Activated CD4-positive, alpha-beta T cell treated with anti-CD3 and anti-CD28 coated beads, Interleukin-2, amount 10 ng/mL, durations not matched to agents 7 days and 5 days (primary cell): ENCODE measurements at regions not wholly inside any gene's neighbourhood (a gene's known extent, or its start where the extent isn't known, plus 50 kb on each side); places are given as distances from the start of the nearest gene placed in this dataset.

ENCODE experiments used
- CTCF ChIA-PET: fragments of 350-600 bp; sonication (Branson Sonifier 250); formaldehyde crosslinking; loops from one replicate; lab custom pipeline; 2021; ENCODE audit warnings: antibody characterized with exemption; lab: Charles Lee
- POLR2A ChIA-PET: fragments of 350-600 bp; sonication (Branson Sonifier 250); formaldehyde crosslinking; loops from one replicate; lab custom pipeline; 2021; ENCODE audit warnings: antibody characterized with exemption; lab: Charles Lee
- DNase-seq: peaks from one replicate; pipeline ENCODE4 v3.0.0-alpha.2; 2020
- H3K27ac Mint-ChIP-seq: one replicate; pipeline ENCODE4 v1.8.0; 2021; ENCODE audit warnings: mild to moderate bottlenecking, moderate library complexity, mixed read lengths
- H3K27me3 Mint-ChIP-seq: one replicate; pipeline ENCODE4 v1.8.0; 2021; ENCODE audit warnings: mixed read lengths
- H3K36me3 Mint-ChIP-seq: one replicate; pipeline ENCODE4 v1.8.0; 2021; ENCODE audit warnings: low read depth, mixed read lengths
- H3K4me1 Mint-ChIP-seq: one replicate; pipeline ENCODE4 v1.8.0; 2021; ENCODE audit warnings: mixed read lengths
- H3K4me3 Mint-ChIP-seq: one replicate; pipeline ENCODE4 v1.8.0; 2021; ENCODE audit warnings: mild to moderate bottlenecking, moderate library complexity, mixed read lengths
- H3K9me3 Mint-ChIP-seq: one replicate; pipeline ENCODE4 v1.8.0; 2021; ENCODE audit warnings: mixed read lengths

DNA sequence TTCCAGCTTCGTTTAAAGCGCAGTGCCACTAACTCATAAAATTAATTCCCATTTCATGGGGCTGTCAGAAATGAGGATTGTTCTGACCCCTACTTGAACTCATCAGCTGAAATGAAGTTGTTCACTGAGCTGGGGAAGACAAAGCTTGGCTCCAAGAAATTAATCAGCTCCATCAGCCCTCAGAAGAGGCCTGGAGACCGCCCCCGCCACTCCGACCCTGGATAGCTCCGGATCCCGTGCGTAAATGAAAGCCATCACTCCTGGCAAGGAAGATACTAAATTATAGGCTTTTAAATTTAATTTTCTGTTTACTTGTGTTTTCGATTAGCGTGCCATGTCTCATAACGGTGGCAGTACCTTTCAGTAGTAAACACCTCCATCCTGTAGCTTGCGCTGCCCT lies 142.8 kb upstream of the IRX2 start:
- Mint-ChIP-seq H3K4me3 (no peak overlapping the region), H3K4me1 (no peaks in the 10 kb centered on the region), H3K36me3 (no peaks in the 10 kb centered on the region), H3K27me3 (no peaks in the 10 kb centered on the region), H3K27ac (no peak overlapping the region), H3K9me3 (peaks cover 4% of the 10 kb centered on the region)
- CTCF ChIA-PET = no interaction called here
- POLR2A ChIA-PET = no interaction called here
- no peak for DNase-seq

DNA sequence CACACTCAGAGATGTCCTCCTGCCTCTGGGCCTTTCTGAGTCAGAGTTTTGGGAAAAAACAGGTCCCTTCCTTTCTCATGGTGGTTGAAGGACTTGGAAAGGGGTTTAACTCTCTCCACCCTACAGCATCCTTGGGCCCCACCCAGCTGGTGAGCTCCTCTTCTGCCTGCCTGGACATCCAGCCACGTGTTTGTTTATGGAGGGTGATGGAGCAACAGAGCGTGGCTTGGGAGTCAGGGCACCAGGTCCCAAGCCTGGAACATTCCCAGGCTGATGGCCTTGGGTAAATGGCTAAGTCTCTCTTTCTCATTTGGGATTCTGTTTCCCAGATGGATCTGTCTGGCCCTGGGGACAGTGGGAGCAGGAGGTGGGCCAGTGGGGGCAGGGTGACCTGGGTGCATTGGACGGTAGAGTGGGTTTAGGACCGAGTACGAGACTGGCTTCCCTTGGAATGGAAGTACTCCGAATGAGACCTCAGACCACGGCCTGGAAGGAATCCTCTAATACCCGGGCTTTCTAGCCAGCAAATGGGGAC lies 141.1 kb upstream of the IRX2 start:
- CTCF ChIA-PET = no interaction called here
- Mint-ChIP-seq H3K36me3 (no peaks in the 10 kb centered on the region), H3K4me1 (no peaks in the 10 kb centered on the region), H3K4me3 (no peak overlapping the region), H3K9me3 (peaks cover 4% of the 10 kb centered on the region), H3K27ac (no peak overlapping the region), H3K27me3 (no peaks in the 10 kb centered on the region)
- no peak for DNase-seq
- POLR2A ChIA-PET = no interaction called here

DNA sequence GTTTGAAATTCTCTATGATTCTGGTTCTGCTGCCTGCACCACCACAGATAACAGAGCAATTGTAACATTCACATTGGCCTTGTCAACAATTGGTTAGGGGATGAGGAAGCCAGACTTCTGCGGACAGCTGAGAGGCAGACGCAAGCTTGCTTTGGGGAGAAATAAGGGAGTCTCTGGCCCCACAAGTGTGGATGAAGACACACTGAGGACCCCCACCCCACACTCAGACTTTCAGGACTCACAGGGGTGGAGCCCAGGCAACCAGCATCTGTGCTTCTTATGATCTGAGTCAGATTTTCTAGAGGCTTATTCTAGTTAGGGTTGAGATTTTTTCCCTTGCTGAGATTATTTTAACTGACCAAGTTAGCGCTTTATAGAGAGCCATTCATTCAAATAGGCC lies 140.3 kb upstream of the IRX2 start:
- Mint-ChIP-seq H3K4me3 (no peak overlapping the region), H3K27me3 (no peaks in the 10 kb centered on the region), H3K27ac (no peak overlapping the region), H3K36me3 (no peaks in the 10 kb centered on the region), H3K9me3 (peaks cover 4% of the 10 kb centered on the region), H3K4me1 (no peaks in the 10 kb centered on the region)
- ChIA-PET CTCF (no interaction called here), POLR2A (no interaction called here)
- no peak for DNase-seq

DNA sequence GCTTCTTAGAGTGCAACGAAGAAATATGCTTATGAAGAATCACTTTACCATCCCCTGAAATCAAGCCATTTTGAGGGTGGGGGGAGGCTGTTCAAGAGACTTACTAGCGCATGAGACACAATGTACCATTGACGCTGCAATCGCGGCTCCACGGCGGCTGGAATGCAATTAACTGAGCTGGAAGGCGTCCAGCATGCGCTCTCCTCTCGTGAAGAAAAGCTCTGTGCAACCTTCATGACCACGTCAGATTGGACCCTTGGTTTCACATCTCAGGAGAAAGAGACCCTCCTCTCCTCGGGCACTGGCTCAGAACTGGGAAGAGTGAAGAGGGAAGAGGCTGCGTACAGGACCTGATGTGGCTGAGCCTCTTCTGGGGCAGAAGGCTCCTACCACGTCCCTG lies 138.5 kb upstream of the IRX2 start:
- H3K36me3 Mint-ChIP-seq = no peaks in the 10 kb centered on the region
- H3K4me3 Mint-ChIP-seq = no peak overlapping the region
- ChIA-PET CTCF (no interaction called here), POLR2A (no interaction called here)
- DNase-seq = no peak
- H3K27ac Mint-ChIP-seq = no peak overlapping the region
- H3K9me3 Mint-ChIP-seq = peaks cover 4% of the 10 kb centered on the region
- H3K27me3 Mint-ChIP-seq = no peaks in the 10 kb centered on the region
- H3K4me1 Mint-ChIP-seq = no peaks in the 10 kb centered on the region

DNA sequence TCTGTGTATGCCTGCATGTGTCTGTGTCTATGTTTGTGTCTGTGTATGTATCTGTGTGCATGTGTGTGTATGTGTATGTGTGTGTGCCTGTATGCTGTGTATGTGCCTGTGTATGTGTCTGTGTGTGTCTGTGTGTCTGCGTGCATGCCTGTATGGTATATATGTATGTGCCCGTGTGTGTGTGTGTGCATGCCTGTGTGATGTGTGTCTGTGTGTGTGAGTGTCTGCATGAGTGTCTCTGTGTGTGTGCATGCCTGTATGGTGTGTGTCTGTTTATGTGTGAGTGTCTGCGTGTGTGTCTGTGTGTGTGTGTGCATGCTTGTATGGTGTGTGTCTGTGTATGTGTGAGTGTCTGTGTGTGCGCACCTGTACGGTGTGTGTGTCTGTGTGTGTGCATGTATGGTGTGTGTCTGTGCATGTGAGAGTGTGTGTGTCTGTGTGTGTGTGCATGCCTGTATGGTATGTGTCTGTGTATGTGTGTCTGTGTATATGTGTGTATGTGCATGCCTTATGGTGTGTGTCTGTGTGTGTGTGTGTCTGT lies 137.1 kb upstream of the IRX2 start:
- ChIA-PET CTCF (no interaction called here), POLR2A (no interaction called here)
- no peaks in the 10 kb centered on the region for H3K4me1 Mint-ChIP-seq
- no peak overlapping the region for H3K27ac Mint-ChIP-seq
- H3K9me3 Mint-ChIP-seq = peaks cover 4% of the 10 kb centered on the region
- H3K27me3 Mint-ChIP-seq = no peaks in the 10 kb centered on the region
- H3K4me3 Mint-ChIP-seq = no peak overlapping the region
- DNase-seq = no peak
- no peaks in the 10 kb centered on the region for H3K36me3 Mint-ChIP-seq

DNA sequence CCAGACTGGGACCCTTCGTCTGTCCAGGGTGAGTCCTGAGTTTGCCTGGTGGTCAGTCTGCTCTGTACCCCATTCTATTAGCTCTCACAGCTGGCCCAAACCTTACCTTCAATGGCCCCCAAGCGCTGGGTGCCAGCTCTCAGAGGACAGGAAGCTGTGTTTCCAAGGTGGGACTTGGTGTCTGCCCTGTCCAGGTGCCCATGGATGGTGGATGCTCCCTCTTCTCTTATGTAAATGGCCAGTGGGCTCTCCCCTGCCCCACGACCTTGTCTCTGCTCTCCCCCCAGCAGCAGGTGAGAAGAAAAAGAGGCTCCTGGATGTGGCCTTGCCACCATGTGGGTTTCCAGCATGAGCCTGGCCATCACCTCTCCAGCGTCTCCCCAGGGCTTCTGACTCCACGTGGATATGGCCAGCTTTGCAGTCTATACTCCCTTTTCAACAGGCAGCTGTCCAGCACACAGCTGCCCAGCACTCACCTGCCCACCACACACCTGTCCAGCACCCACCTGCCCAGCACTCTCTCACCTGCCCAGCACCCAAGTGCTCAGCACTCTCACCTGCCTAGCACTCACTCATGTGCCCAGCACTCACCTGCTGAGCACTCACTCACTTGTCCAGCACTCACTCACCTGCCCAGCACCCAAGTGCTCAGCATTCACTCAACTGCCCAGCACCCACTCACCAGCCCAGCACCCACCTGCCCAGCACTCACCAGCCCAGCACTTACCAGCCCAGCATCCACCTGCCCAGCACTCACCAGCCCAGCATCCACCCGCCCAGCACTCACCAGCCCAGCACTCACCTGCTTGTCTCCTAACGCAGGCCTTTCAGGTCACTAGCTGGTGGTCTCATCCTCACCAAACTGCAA lies 136.2 kb upstream of the IRX2 start:
- H3K4me3 Mint-ChIP-seq = no peak overlapping the region
- H3K36me3 Mint-ChIP-seq = no peaks in the 10 kb centered on the region
- no peaks in the 10 kb centered on the region for H3K27me3 Mint-ChIP-seq
- POLR2A ChIA-PET = no interaction called here
- CTCF ChIA-PET = no interaction called here
- no peak for DNase-seq
- H3K9me3 Mint-ChIP-seq = peaks cover 9% of the 10 kb centered on the region
- H3K4me1 Mint-ChIP-seq = no peaks in the 10 kb centered on the region
- H3K27ac Mint-ChIP-seq = no peak overlapping the region

DNA sequence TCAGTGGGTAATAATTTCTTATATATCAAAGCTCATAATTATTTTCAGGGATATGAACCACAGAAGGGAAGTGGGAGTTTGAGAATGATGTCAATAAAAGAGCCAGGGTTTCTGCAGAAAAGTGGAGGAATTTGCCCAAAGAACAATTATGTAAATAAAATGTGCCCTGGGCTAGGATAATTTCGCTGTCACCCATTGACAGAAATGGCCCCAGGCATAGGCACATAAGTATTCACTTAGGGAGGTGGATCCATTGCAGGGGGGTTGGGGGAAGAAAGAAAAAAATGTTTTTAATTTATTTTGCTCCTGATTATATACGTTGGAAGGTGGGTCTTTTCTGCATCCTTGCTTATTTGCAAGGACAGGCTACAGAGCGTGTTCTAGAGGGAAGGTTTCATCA lies 135.1 kb upstream of the IRX2 start:
- CTCF ChIA-PET = no interaction called here
- no peak overlapping the region for H3K27ac Mint-ChIP-seq
- no peak for DNase-seq
- no peaks in the 10 kb centered on the region for H3K4me1 Mint-ChIP-seq
- no peaks in the 10 kb centered on the region for H3K36me3 Mint-ChIP-seq
- no peaks in the 10 kb centered on the region for H3K27me3 Mint-ChIP-seq
- POLR2A ChIA-PET = no interaction called here
- H3K4me3 Mint-ChIP-seq = no peak overlapping the region
- peaks cover 13% of the 10 kb centered on the region for H3K9me3 Mint-ChIP-seq

DNA sequence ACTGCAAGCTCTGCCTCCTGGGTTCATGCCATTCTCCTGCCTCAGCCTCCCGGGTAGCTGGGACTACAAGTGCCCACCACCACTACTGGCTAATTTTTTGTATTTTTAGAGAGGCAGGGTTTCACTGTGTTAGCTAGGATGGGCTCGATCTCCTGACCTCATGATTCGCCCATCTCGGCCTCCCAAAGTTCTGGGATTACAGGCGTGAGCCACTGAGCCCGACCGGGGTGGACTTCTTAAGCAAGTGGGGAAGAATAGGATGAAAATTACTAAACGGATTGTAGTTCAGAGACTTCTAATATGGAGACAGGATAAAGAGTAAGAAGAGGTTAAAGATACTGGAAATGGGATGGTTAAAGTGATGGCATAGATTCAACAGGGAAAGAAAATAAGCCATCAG lies 132.3 kb upstream of the IRX2 start:
- Mint-ChIP-seq H3K27me3 (no peaks in the 10 kb centered on the region), H3K36me3 (no peaks in the 10 kb centered on the region)
- CTCF ChIA-PET = no interaction called here

DNA sequence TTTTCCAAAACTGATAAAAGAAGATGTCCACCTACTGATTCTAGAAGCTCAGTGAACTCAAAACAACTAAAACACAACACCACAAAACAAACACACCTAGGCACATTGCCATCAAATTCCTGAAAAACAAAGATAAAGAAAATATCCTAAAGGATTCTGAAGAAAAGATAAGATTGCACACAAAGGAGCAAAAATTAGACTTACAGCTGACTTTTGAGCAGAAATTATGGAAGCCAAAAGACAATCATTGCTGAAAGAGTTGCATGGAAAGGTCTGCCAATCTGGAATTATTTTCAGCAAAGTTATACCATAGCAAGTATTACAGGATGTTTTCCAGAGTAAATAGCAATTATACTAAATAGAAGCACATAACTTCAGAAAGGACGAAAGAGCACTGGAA lies 128.2 kb upstream of the IRX2 start:
- DNase-seq = no peak
- H3K27me3 Mint-ChIP-seq = no peaks in the 10 kb centered on the region
- peaks cover 30% of the 10 kb centered on the region for H3K9me3 Mint-ChIP-seq
- H3K4me3 Mint-ChIP-seq = no peak overlapping the region
- ChIA-PET CTCF (no interaction called here), POLR2A (no interaction called here)
- no peak overlapping the region for H3K27ac Mint-ChIP-seq
- no peaks in the 10 kb centered on the region for H3K36me3 Mint-ChIP-seq
- H3K4me1 Mint-ChIP-seq = no peaks in the 10 kb centered on the region

More for the DNA sequence above, 132.3 kb upstream of the IRX2 start:
- POLR2A ChIA-PET = no interaction called here
- no peak for DNase-seq
- Mint-ChIP-seq H3K9me3 (peaks cover 19% of the 10 kb centered on the region), H3K27ac (no peak overlapping the region), H3K4me3 (no peak overlapping the region), H3K4me1 (no peaks in the 10 kb centered on the region)

DNA sequence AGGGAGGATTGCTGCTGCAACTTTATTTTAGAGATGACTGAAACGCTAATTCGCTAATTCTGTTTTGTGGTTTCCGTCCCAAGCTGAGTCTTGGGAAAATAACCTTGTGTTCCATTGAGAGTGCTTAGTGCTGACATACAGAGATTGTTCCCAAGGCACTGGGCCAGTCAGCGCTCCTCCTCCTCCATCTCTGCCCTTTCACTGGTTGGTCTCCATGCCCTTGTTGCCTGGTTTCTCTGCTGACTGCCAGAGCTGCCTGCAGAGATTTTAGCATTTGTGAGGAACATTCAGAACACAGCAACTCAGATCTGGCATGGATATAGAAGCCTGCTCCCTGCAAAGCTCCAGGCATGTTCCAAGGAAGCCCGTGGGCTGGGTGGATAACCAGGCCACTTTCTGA lies 126.0 kb upstream of the IRX2 start:
- DNase-seq = no peak
- no peaks in the 10 kb centered on the region for H3K4me1 Mint-ChIP-seq
- H3K4me3 Mint-ChIP-seq = no peak overlapping the region
- CTCF ChIA-PET = no interaction called here
- no peak overlapping the region for H3K27ac Mint-ChIP-seq
- H3K36me3 Mint-ChIP-seq = no peaks in the 10 kb centered on the region
- no peaks in the 10 kb centered on the region for H3K27me3 Mint-ChIP-seq
- H3K9me3 Mint-ChIP-seq = peaks cover 24% of the 10 kb centered on the region
- POLR2A ChIA-PET = no interaction called here

DNA sequence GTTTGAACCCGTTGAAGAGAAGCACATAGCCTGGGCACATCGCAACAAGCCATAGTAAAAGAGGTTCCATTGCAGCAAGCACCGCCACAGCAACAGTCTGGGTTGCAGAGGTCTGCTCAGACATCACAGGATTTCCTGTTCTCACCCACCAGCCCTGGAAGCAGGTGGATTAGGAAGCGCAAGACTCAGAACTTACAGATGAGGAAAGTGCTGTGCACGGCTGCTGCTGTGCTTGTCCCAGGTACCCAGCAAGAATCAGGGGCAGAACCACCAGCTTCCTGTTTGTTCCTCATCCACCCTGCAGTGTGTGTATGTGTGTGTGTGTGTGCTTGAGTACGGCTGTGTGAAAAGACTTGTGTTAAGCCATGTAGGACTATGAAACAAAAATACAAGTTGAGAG lies 124.7 kb upstream of the IRX2 start:
- no peak overlapping the region for H3K4me3 Mint-ChIP-seq

DNA sequence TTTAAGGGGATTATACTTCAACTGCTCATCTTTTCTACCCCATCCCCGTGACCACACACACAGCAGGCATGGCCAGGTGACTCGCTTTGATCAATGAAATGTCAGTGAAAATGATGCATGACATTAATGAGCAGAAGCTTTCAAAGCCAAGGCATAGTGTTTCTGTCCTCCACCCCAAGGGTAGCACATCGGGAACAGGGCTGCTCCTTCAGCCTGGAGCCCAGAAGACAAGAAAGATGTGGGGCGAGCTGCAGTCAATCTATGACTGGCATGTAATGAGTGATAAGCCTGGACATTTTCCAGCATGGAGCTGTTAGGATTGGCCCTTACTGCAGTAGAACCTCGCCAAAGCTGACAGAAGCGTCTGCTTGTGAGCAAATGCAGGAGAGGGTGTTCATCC lies 122.6 kb upstream of the IRX2 start:
- POLR2A ChIA-PET = no interaction called here
- H3K36me3 Mint-ChIP-seq = no peaks in the 10 kb centered on the region
- H3K27ac Mint-ChIP-seq = no peak overlapping the region
- DNase-seq = no peak
- H3K9me3 Mint-ChIP-seq = peaks cover 12% of the 10 kb centered on the region
- H3K4me1 Mint-ChIP-seq = no peaks in the 10 kb centered on the region
- no peaks in the 10 kb centered on the region for H3K27me3 Mint-ChIP-seq
- H3K4me3 Mint-ChIP-seq = no peak overlapping the region
- CTCF ChIA-PET = interaction anchor here (0.8 kb wide), 1 partner anchor 10 kb away, joined by 3 read pairs; no protein-coding TSS in a partner anchor

More for the DNA sequence above, 124.7 kb upstream of the IRX2 start:
- peaks cover 21% of the 10 kb centered on the region for H3K9me3 Mint-ChIP-seq
- CTCF ChIA-PET = no interaction called here
- no peak overlapping the region for H3K27ac Mint-ChIP-seq
- H3K36me3 Mint-ChIP-seq = no peaks in the 10 kb centered on the region
- POLR2A ChIA-PET = no interaction called here
- H3K27me3 Mint-ChIP-seq = no peaks in the 10 kb centered on the region
- no peaks in the 10 kb centered on the region for H3K4me1 Mint-ChIP-seq
- DNase-seq = no peak

DNA sequence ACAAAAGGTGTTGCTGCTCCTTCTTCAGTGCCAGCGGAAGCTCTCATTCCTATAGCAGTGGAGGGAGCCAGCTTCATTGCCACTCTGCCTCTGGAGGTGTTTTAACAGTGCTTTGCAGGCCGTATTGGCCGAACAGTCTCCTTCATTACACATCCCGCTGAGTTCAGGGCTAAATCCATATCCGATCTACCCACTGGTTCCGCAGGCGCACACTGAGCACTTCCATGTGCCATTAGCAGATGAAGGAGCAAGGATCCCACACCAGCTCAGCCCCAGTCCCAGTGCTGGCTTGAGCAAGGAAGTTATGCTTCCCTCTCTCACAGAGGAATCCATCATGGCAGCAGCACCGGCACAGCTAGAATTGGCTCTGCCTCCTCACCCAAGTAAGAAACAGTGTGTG lies 121.2 kb upstream of the IRX2 start:
- H3K4me3 Mint-ChIP-seq = no peak overlapping the region
- H3K36me3 Mint-ChIP-seq = no peaks in the 10 kb centered on the region
- DNase-seq = no peak
- ChIA-PET POLR2A (no interaction called here), CTCF (no interaction called here)
- H3K27ac Mint-ChIP-seq = no peak overlapping the region
- no peaks in the 10 kb centered on the region for H3K4me1 Mint-ChIP-seq
- no peaks in the 10 kb centered on the region for H3K27me3 Mint-ChIP-seq
- H3K9me3 Mint-ChIP-seq = peaks cover 3% of the 10 kb centered on the region
